ENCODE measurements at regions not wholly inside any gene's neighbourhood (a gene's known extent, or its start where the extent isn't known, plus 50 kb on each side); places are given as distances from the start of the nearest gene placed in this dataset.

GRCh38 chr10:29199941-29200679, 88.8 kb upstream of the LYZL1 start:
- ATAC-seq = no peak
- Histone ChIP-seq H3K4me3 (replicated peaks in 1 of 2; ENCODE audit: low read depth in 1 of 2, low read length in 2 of 2) (no peak overlapping the region), H3K9me2 (ENCODE audit: insufficient read depth) (no peaks in the 10 kb centered on the region), H3K4me2 (ENCODE audit: low read length) (no peak overlapping the region), H3K4me1 (ENCODE audit: control insufficient read depth in 1 of 2, insufficient read depth in 2 of 2, low read length in 2 of 2) (no peaks in the 10 kb centered on the region), H3K9me3 (ENCODE audit: control insufficient read depth in 1 of 2, insufficient read depth in 1 of 2, low read depth in 1 of 2, low read length in 2 of 2) (no peaks in the 10 kb centered on the region), H3K36me3 (ENCODE audit: control insufficient read depth in 1 of 2, insufficient read depth in 2 of 2, low read length in 2 of 2) (no peaks in the 10 kb centered on the region), H4K20me1 (ENCODE audit: insufficient read depth) (no peaks in the 10 kb centered on the region), H2AFZ (ENCODE audit: low read depth, low read length, poor library complexity, severe bottlenecking) (no peak overlapping the region), H3K27me3 (ENCODE audit: insufficient read depth, low read length) (peaks cover 2% of the 10 kb centered on the region; the same call in 1 of the 2 replicates), H3K27ac (ENCODE audit: low read depth, low read length) (no peak overlapping the region), H3K9ac (ENCODE audit: low read length) (no peak overlapping the region), H3K79me2 (ENCODE audit: insufficient read depth, low read length) (no peaks in the 10 kb centered on the region)
- BruUV-seq (replicated peaks) = no TSS peak
- TF ChIP-seq FOSL1 (IDR thresholded peaks at IDR 0.05; ENCODE audit: low read depth) (no peak), SIN3A (IDR thresholded peaks at IDR 0.05; ENCODE audit: low read depth) (no peak), ELF1 (IDR thresholded peaks at IDR 0.05; ENCODE audit: borderline replicate concordance, low read depth) (no peak), YY1 (IDR thresholded peaks at IDR 0.05; ENCODE audit: extremely low read depth, insufficient replicate concordance, low read depth, low read length) (no peak), POLR2A (IDR thresholded peaks at IDR 0.05; ENCODE audit: borderline replicate concordance, extremely low read depth, insufficient read depth, insufficient read length) (no peak), SP1 (IDR thresholded peaks at IDR 0.05; ENCODE audit: low read depth) (no peak), EGR1 (IDR thresholded peaks at IDR 0.05; ENCODE audit: low read depth) (no peak), CBX3 (IDR thresholded peaks at IDR 0.05; ENCODE audit: low read depth) (no peak), JUND (IDR thresholded peaks at IDR 0.05) (no peak), EZH2phosphoT487 (IDR thresholded peaks at IDR 0.05; ENCODE audit: borderline replicate concordance) (no peak), CEBPB (IDR thresholded peaks at IDR 0.05; ENCODE audit: low read depth) (no peak), ZNF274 (IDR thresholded peaks at IDR 0.05; ENCODE audit: low read depth, low read length) (no peak), ATF3 (IDR thresholded peaks at IDR 0.05) (no peak)
- ChIA-PET RAD21 (ENCODE audit: low non-redundant PET in 1 of 2, low total read pairs in 2 of 2, uncharacterized antibody in 2 of 2, unreplicated experiment in 2 of 2) (no interaction called here), POLR2A (no interaction called here), CTCF (no interaction called here)
- DNase-seq (ENCODE audit: low read depth, low spot score) = no peak
- intact Hi-C loops (cut with micrococcal nuclease) = no loop called here

Measured in HCT116 (cell line).